Esophagus squamous epithelium (tissue), 5 donors: ENCODE measurements at regions not wholly inside any gene's neighbourhood (a gene's known extent, or its start where the extent isn't known, plus 50 kb on each side); places are given as distances from the start of the nearest gene placed in this dataset.

Experiments
- DNase-seq: peaks from one replicate; lab custom pipeline; 2025; lab: John Stamatoyannopoulos, UW
- H3K27ac ChIP-seq, 4 donors: fragments of 200-600 bp; sonication (generic); one replicate each; pipeline ENCODE4 v1.5.1; 2016 to 2019; ENCODE audit warnings: mild to moderate bottlenecking in 1 of 4
- H3K27me3 ChIP-seq, 4 donors: fragments of 200-600 bp; sonication (generic); 1 replicate in 3 of 4; 2 replicates in 1 of 4; pipeline versions ENCODE4 v1.5.1 to v1.6.0; 2017 to 2021; ENCODE audit warnings: antibody characterized with exemption in 1 of 4
- H3K36me3 ChIP-seq, 3 donors: fragments of 200-600 bp; sonication (generic); one replicate each; pipeline ENCODE4 v1.5.1; 2016 to 2019
- H3K4me1 ChIP-seq, 3 donors: fragments of 200-600 bp; sonication (generic); one replicate each; pipeline ENCODE4 v1.5.1; 2017 to 2019
- H3K4me3 ChIP-seq, 4 donors: fragments of 200-600 bp; sonication (generic); 1 replicate in 3 of 4; 2 replicates in 1 of 4; pipeline ENCODE4 v1.5.1; 2016 to 2019; ENCODE audit warnings: mild to moderate bottlenecking in 2 of 4, moderate library complexity in 1 of 4
- H3K9me3 ChIP-seq, 3 donors: fragments of 200-600 bp; sonication (generic); one replicate each; pipeline ENCODE4 v1.5.1; 2016 to 2019
- CTCF ChIP-seq, 6 experiments: fragments of 450-650 bp in 4 of 6; fragments of 200-600 bp in 2 of 6; sonication (generic) in 2 of 6; IDR thresholded peaks; one replicate each; pipeline ENCODE4 v1.5.1; 2016 to 2019; ENCODE audit warnings: antibody characterized with exemption in 6 of 6, mild to moderate bottlenecking in 4 of 6, moderate library complexity in 4 of 6
- POLR2A ChIP-seq, 4 donors: fragments of 450-650 bp; IDR thresholded peaks; one replicate each; pipeline ENCODE4 v1.6.1; 2017; ENCODE audit warnings: antibody characterized with exemption in 4 of 4, mild to moderate bottlenecking in 4 of 4, moderate library complexity in 3 of 4
- WGBS, 2 donors: methylation state at CpG; one replicate each; pipeline ENCODE4 v1.1.5; 2018; 5-methylcytosine and 5-hydroxymethylcytosine counted together
- intact Hi-C: fragments of 100-400 bp; cut with DNase I; formaldehyde crosslinking; loops from one replicate; pipeline ENCODE4 v1.15.0; 2022
- donor health status: DM: yes; HTN: yes; CAD: no.

- Histone ChIP-seq H3K4me1 (no peaks in the 10 kb centered on the region), H3K27ac (no peak overlapping the region), H3K27me3 (no peaks in the 10 kb centered on the region), H3K9me3 (no peaks in the 10 kb centered on the region), H3K4me3 (no peak overlapping the region), H3K36me3 (no peaks in the 10 kb centered on the region)
- 83 to 84% methylated on average over 7 of the region's 7 CpGs for WGBS, 2 donors
- no peak for TF ChIP-seq CTCF (IDR thresholded peaks at IDR 0.05)
- no peak for TF ChIP-seq POLR2A (IDR thresholded peaks at IDR 0.05)
- intact Hi-C loops = no loop called here
- no peak for DNase-seq
Observed at GRCh38 chr16:25431472-25431871, 173.8 kb upstream of the ZKSCAN2 start.

- no peaks in the 10 kb centered on the region for H3K9me3 ChIP-seq
- no peak for DNase-seq
- H3K27ac ChIP-seq = no peak overlapping the region
- no peaks in the 10 kb centered on the region for H3K36me3 ChIP-seq
- 67 to 70% methylated on average over 1 of the region's 1 CpG for WGBS, 2 donors
- H3K4me3 ChIP-seq = no peak overlapping the region
- H3K4me1 ChIP-seq = no peaks in the 10 kb centered on the region
- TF ChIP-seq CTCF (IDR thresholded peaks at IDR 0.05) (no peak), POLR2A (IDR thresholded peaks at IDR 0.05) (no peak)
- intact Hi-C loops = no loop called here
- H3K27me3 ChIP-seq = no peaks in the 10 kb centered on the region
Observed at GRCh38 chr16:25426829-25427228, 169.2 kb upstream of the ZKSCAN2 start.

GRCh38 chr16:25419681-25420080, 162.0 kb upstream of the ZKSCAN2 start:
- WGBS, 2 donors = 25 to 49% methylated on average over 3 of the region's 3 CpGs
- Histone ChIP-seq H3K4me3 (no peak overlapping the region), H3K27me3 (no peaks in the 10 kb centered on the region), H3K4me1 (no peaks in the 10 kb centered on the region), H3K9me3 (no peaks in the 10 kb centered on the region), H3K27ac (no peak overlapping the region), H3K36me3 (no peaks in the 10 kb centered on the region)
- no peak for DNase-seq
- TF ChIP-seq CTCF (IDR thresholded peaks at IDR 0.05) (no peak), POLR2A (IDR thresholded peaks at IDR 0.05) (no peak)
- intact Hi-C loops = no loop called here

GRCh38 chr16:25419153-25419552, 161.5 kb upstream of the ZKSCAN2 start:
- DNase-seq = no peak
- H3K27me3 ChIP-seq = no peaks in the 10 kb centered on the region
- TF ChIP-seq CTCF (IDR thresholded peaks at IDR 0.05) = no peak
- no peaks in the 10 kb centered on the region for H3K36me3 ChIP-seq
- no peak overlapping the region for H3K27ac ChIP-seq
- no peaks in the 10 kb centered on the region for H3K9me3 ChIP-seq
- H3K4me3 ChIP-seq = no peak overlapping the region
- no peaks in the 10 kb centered on the region for H3K4me1 ChIP-seq
- intact Hi-C loops = no loop called here

GRCh38 chr16:25416002-25416401, 158.4 kb upstream of the ZKSCAN2 start:
- H3K4me3 ChIP-seq = no peak overlapping the region
- no peak for DNase-seq
- no peaks in the 10 kb centered on the region for H3K9me3 ChIP-seq
- intact Hi-C loops = no loop called here
- 78 to 81% methylated on average over 2 of the region's 2 CpGs for WGBS, 2 donors
- no peaks in the 10 kb centered on the region for H3K4me1 ChIP-seq
- TF ChIP-seq POLR2A (IDR thresholded peaks at IDR 0.05) (no peak), CTCF (IDR thresholded peaks at IDR 0.05) (no peak)
- H3K27ac ChIP-seq = no peak overlapping the region
- no peaks in the 10 kb centered on the region for H3K36me3 ChIP-seq
- no peaks in the 10 kb centered on the region for H3K27me3 ChIP-seq
